Upper lobe of right lung (tissue), 1 donor: ENCODE measurements at regions not wholly inside any gene's neighbourhood (a gene's known extent, or its start where the extent isn't known, plus 50 kb on each side); places are given as distances from the start of the nearest gene placed in this dataset.
"Not testable (repeated sequence)": the region's sequence is repeated elsewhere in the genome, so short reads cannot be mapped to it uniquely, and the experiment has no call there.

Experiments used
- ATAC-seq: fragments of 200-7000 bp; cut with Tn5 transposase; one replicate; pipeline ENCODE4 v1.9.1; 2020; ENCODE audit warnings: mild to moderate bottlenecking, moderate library complexity
- DNase-seq: peaks from one replicate; pipeline ENCODE4 v3.0.0-alpha.2; 2020
- H3K27ac ChIP-seq: fragments of 200-600 bp; one replicate; pipeline ENCODE4 v1.8.0; 2022
- H3K27me3 ChIP-seq: fragments of 200-600 bp; one replicate; pipeline ENCODE4 v1.8.0; 2022; ENCODE audit warnings: mild to moderate bottlenecking
- H3K36me3 ChIP-seq: fragments of 200-600 bp; one replicate; pipeline ENCODE4 v1.8.0; 2022
- H3K4me1 ChIP-seq: fragments of 200-600 bp; one replicate; pipeline ENCODE4 v1.8.0; 2022
- H3K4me3 ChIP-seq: fragments of 200-600 bp; one replicate; pipeline ENCODE4 v1.8.0; 2022; ENCODE audit warnings: mild to moderate bottlenecking
- H3K9me3 ChIP-seq: fragments of 200-600 bp; one replicate; pipeline ENCODE4 v1.8.0; 2022
- intact Hi-C: fragments of 100-400 bp; cut with DNase I; formaldehyde crosslinking; loops from one replicate; pipeline ENCODE4 v1.11.0; 2022
- TF ChIP-seq, protein P1 (sequence below): fragments of 200-600 bp; IDR thresholded peaks from one replicate; pipeline ENCODE4 v1.8.0; 2022; ENCODE audit warnings: antibody characterized with exemption
- donor health status: DM: no; HTN: yes; CAD: no; lungs with severe emphysema.

DNA sequence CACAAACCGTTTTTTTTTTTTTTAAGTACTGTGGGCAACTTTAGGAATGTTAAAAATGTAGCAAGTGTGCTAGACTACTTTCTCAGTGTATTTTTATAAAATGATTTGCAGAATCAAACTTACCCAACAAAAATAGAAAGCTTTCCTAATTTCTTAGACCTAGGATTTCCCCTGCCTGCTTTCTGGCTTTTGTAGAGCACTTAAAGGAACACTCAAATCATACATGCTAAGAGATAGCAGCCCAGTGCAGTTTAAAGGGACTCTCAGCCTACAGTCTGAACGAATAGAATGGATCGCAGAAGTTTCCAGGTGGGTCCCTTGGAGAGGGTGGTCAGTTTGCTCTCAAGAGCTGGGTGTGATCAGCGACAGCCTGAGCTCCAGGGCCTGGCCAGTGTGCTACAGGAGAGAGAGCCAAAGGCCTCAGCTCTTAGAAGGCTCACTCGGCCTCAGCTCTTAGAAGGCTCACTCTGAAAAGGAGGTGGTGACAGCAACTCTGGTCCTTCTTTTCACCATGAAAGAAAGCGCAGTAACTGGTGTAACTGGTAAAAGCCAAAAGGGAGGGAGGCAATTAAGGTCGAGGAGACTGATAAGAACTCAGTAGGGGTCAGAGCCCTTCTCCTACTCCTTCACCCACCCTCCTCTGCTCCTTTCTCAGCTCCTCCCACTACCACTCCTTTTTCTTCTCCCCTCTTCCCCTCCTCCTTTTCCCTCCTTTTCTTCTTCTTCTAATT, 142.4 kb downstream of the ZFP64 start:
- no peak for DNase-seq
- Histone ChIP-seq H3K27ac (no peak overlapping the region), H3K4me1 (peaks cover 8% of the 10 kb centered on the region), H3K36me3 (no peaks in the 10 kb centered on the region), H3K4me3 (no peak overlapping the region), H3K27me3 (no peaks in the 10 kb centered on the region), H3K9me3 (no peaks in the 10 kb centered on the region)
- intact Hi-C loops = no loop called here
- TF ChIP-seq, protein P1, sequence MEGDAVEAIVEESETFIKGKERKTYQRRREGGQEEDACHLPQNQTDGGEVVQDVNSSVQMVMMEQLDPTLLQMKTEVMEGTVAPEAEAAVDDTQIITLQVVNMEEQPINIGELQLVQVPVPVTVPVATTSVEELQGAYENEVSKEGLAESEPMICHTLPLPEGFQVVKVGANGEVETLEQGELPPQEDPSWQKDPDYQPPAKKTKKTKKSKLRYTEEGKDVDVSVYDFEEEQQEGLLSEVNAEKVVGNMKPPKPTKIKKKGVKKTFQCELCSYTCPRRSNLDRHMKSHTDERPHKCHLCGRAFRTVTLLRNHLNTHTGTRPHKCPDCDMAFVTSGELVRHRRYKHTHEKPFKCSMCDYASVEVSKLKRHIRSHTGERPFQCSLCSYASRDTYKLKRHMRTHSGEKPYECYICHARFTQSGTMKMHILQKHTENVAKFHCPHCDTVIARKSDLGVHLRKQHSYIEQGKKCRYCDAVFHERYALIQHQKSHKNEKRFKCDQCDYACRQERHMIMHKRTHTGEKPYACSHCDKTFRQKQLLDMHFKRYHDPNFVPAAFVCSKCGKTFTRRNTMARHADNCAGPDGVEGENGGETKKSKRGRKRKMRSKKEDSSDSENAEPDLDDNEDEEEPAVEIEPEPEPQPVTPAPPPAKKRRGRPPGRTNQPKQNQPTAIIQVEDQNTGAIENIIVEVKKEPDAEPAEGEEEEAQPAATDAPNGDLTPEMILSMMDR = no peak
- ATAC-seq = peak; percentile 49

DNA sequence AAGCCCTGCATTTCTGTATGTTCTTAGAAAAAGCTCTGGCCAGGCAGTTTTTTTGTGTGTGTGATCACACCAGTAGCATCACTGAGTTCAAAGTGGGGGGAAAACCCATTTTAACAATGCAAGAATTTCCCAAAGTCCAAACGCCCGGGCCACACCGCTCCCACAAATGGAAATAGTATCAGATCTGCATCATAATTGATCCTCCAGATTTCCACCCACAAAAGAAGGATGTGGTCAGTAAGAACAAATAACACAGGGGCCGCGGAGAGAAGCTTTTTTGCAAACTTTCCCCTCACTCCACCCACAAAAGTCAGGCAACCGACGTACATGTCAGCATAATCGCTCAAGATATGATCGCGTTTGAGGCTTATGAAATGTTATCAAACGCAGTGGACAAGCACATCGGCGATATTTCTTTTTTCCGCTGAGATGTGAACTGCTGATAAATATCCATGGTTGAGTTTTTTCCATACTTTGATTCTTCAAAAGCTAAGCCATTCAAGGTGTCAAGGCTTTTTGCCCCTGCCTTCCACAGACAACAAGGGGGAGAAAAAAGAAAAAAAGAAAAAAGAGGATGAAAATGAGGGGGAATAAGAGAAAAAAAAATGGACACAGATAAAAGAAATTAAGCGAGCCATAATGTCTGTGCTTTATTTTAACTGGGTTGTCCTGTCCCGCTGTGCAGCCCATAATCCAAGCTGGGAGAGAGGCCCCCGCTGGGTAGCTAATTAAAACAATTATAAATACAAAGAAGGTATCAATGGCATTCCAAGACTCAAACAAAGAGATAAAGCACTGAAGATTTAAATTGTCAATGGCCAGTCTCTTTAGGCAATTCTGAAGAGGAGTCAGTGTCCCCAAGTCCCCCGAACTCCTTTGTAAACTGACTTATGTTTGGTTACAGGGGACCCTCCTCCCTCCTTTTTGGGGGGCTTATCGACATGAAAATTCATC, 143.5 kb downstream of the ZFP64 start:
- ATAC-seq (no peak), DNase-seq (no peak)
- Histone ChIP-seq H3K4me3 (no peak overlapping the region), H3K27me3 (no peaks in the 10 kb centered on the region), H3K36me3 (no peaks in the 10 kb centered on the region), H3K4me1 (peaks cover 8% of the 10 kb centered on the region), H3K9me3 (no peaks in the 10 kb centered on the region), H3K27ac (no peak overlapping the region)
- intact Hi-C loops = no loop called here
- TF ChIP-seq, protein P1 = no peak

DNA sequence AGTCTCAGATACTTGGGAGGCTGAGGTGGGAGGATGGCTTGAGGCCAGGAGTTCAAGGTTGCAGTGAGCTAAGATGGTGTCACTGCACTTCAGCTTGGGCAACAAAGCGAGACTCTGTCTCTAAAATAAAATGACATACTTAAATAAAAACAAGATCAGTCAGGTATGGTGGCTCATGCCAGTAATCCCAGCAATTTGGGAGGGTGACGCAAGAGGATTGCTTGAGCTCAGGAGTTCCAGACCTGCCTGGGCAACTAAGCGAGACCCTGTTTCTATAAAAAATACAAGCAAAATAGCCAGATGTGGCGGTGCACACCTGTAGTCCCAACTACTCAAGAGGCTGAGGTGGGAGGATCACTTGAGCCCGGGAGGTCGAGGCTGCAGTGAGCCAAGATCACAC, 149.6 kb downstream of the ZFP64 start:
- Histone ChIP-seq H3K27me3 (no peaks in the 10 kb centered on the region), H3K36me3 (no peaks in the 10 kb centered on the region), H3K9me3 (no peaks in the 10 kb centered on the region), H3K27ac (no peak overlapping the region), H3K4me1 (no peaks in the 10 kb centered on the region), H3K4me3 (no peak overlapping the region)
- DNase-seq = no peak
- TF ChIP-seq, protein P1 = no peak
- no peak for ATAC-seq
- intact Hi-C loops = no loop called here

DNA sequence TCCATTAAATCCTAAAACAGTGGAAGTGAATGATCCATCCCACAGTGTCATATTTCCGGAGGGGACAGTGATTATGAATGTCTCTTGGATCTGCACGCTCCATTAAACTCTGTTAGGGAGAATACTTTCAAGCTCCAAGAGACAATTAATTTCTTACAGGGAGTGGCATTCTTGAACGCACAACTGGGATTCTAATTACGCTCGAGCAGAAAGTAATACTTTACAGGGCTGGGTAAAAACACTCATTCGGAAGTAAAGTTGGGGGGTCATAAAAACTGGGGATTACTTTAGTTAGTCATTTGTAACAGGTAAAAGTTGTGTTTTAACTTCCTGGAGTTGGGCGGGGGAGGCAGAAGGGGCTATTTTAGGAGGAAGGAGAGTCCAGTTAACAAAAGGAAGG, 151.8 kb downstream of the ZFP64 start:
- ATAC-seq = no peak

DNA sequence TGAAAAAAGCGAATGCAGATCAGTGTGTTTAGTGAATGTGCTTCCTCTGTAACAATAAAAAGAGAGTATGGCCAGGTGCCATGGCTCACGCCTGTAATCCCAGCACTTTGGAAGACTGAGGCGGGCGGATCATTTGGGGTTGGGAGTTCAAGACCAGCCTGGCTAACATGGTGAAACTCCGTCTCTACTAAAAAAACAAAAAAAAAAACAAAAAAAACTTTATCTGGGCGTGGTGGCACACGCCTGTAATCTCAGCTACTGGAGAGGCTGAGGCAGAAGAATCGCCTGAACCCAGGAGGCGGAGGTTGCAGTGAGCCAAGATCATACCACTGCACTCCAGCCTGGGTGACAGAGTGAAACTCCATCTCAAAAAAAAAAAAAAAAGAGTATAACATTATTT, 152.9 kb downstream of the ZFP64 start:
- DNase-seq, H3K27ac ChIP-seq, H3K27me3 ChIP-seq, H3K9me3 ChIP-seq, ATAC-seq, H3K4me3 ChIP-seq, H3K4me1 ChIP-seq, intact Hi-C loops, H3K36me3 ChIP-seq: not testable (repeated sequence)

More for the DNA sequence above, 151.8 kb downstream of the ZFP64 start:
- Histone ChIP-seq H3K27ac (no peak overlapping the region), H3K36me3 (no peaks in the 10 kb centered on the region), H3K9me3 (no peaks in the 10 kb centered on the region), H3K4me1 (no peaks in the 10 kb centered on the region), H3K4me3 (no peak overlapping the region), H3K27me3 (no peaks in the 10 kb centered on the region)
- TF ChIP-seq, protein P1 = no peak
- intact Hi-C loops = no loop called here
- DNase-seq = no peak

DNA sequence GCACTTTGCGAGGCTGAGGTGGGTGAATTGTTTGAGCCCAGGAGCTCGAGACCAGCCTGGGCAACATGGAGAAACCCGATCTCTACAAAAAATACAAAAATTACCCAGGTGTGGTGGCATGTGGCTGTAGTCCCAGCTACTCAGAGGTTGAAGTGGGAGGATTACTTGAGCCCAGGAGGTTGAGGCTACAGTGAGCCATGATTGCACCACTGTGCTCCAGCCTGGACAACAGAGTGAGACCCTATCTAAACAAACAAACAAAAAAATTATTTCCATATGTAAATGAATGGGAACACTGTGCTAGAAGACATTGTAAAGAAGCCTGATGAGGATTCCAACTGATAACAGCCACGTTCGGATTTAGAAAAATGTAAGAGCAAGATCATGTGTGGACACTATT, 154.2 kb downstream of the ZFP64 start:
- ATAC-seq (no peak), DNase-seq (no peak)
- Histone ChIP-seq H3K27me3 (no peaks in the 10 kb centered on the region), H3K4me3 (no peak overlapping the region), H3K4me1 (no peaks in the 10 kb centered on the region), H3K36me3 (no peaks in the 10 kb centered on the region), H3K9me3 (no peaks in the 10 kb centered on the region), H3K27ac (no peak overlapping the region)
- TF ChIP-seq, protein P1 = no peak
- intact Hi-C loops = no loop called here
